HUES64 (cell line): ENCODE measurements at regions not wholly inside any gene's neighbourhood (a gene's known extent, or its start where the extent isn't known, plus 50 kb on each side); places are given as distances from the start of the nearest gene placed in this dataset.

Experiments
- H3K27ac ChIP-seq: 2 replicates; pipeline ENCODE4 v1.7.0; 2013; ENCODE audit warnings: low read depth, low read length, inconsistent platforms
- H3K27me3 ChIP-seq: 2 replicates; pipeline ENCODE4 v1.6.1; 2013; ENCODE audit warnings: mild to moderate bottlenecking, low read length; ENCODE audit not compliant: insufficient read depth
- H3K36me3 ChIP-seq: 2 replicates; pipeline ENCODE4 v1.6.1; 2013; ENCODE audit warnings: mild to moderate bottlenecking, low read length; ENCODE audit not compliant: insufficient read depth
- H3K4me1 ChIP-seq: 2 replicates; pipeline ENCODE4 v1.6.1; 2013; ENCODE audit warnings: mild to moderate bottlenecking, low read length, moderate library complexity; ENCODE audit not compliant: insufficient read depth
- H3K4me3 ChIP-seq: 2 replicates; pipeline ENCODE4 v1.5.1; 2013; ENCODE audit warnings: mild to moderate bottlenecking, low read length, moderate library complexity
- H3K9ac ChIP-seq: 2 replicates; pipeline ENCODE4 v1.6.1; 2013; ENCODE audit warnings: mild to moderate bottlenecking, low read depth, low read length
- H3K9me3 ChIP-seq: 2 replicates; pipeline ENCODE4 v1.6.1; 2013; ENCODE audit warnings: low read depth, low read length; ENCODE audit not compliant: insufficient read depth
- WGBS: fragments of 150-250, 120-280 bp; methylation state at CpG from one replicate; pipeline ENCODE4 v1.1.7; 2013; ENCODE audit warnings: missing lambda C conversion rate; 5-methylcytosine and 5-hydroxymethylcytosine counted together

GRCh38 chr3:67798412-67798811 lies 144.0 kb upstream of the SUCLG2 start:
- Histone ChIP-seq H3K27me3 (no peaks in the 10 kb centered on the region), H3K4me1 (no peaks in the 10 kb centered on the region), H3K9ac (no peak overlapping the region), H3K36me3 (no peaks in the 10 kb centered on the region), H3K4me3 (no peak overlapping the region), H3K9me3 (no peaks in the 10 kb centered on the region), H3K27ac (no peak overlapping the region)
- 83% methylated on average over 1 of the region's 1 CpG for WGBS

GRCh38 chr3:67791620-67792019 lies 137.2 kb upstream of the SUCLG2 start:
- Histone ChIP-seq H3K27ac (no peak overlapping the region), H3K9me3 (peaks cover 2% of the 10 kb centered on the region; the same call in 1 of the 2 replicates), H3K9ac (no peak overlapping the region), H3K4me3 (no peak overlapping the region), H3K4me1 (no peaks in the 10 kb centered on the region), H3K36me3 (no peaks in the 10 kb centered on the region), H3K27me3 (no peaks in the 10 kb centered on the region)
- 99% methylated on average over 5 of the region's 5 CpGs for WGBS

DNA sequence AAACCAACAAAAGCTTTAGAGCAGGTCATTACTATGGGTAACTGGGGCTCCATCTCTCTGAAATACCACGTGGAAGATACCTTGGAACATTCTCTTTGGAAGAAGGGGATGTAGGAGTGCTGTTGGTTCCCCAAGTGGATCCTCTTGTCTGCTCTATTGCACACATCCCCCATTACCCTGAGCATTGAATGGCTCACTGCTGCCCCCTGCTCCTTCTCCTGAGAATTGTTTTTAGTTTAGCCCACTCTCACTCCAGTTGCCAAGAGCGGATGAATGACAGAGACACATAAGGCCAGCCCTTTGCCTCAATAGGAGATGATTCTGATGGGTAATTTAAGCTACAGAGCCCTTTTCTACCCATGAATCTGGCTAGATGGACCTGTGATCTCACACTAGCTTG lies 135.6 kb upstream of the SUCLG2 start:
- H3K9me3 ChIP-seq: peaks cover 2% of the 10 kb centered on the region; the same call in 1 of the 2 replicates
- no peaks in the 10 kb centered on the region for H3K36me3 ChIP-seq
- H3K4me1 ChIP-seq: no peaks in the 10 kb centered on the region
- H3K27me3 ChIP-seq: no peaks in the 10 kb centered on the region
- WGBS: 40% methylated on average over 2 of the region's 2 CpGs
- no peak overlapping the region for H3K4me3 ChIP-seq
- H3K9ac ChIP-seq: no peak overlapping the region
- H3K27ac ChIP-seq: no peak overlapping the region

- Histone ChIP-seq H3K9me3 (peaks cover 9% of the 10 kb centered on the region; the same call in 1 of the 2 replicates), H3K4me3 (no peak overlapping the region), H3K27ac (no peak overlapping the region), H3K36me3 (no peaks in the 10 kb centered on the region), H3K27me3 (no peaks in the 10 kb centered on the region), H3K9ac (no peak overlapping the region), H3K4me1 (no peaks in the 10 kb centered on the region)
- WGBS: 81% methylated on average over 6 of the region's 6 CpGs
Observed at GRCh38 chr3:67788396-67788795, 134.0 kb upstream of the SUCLG2 start.

DNA sequence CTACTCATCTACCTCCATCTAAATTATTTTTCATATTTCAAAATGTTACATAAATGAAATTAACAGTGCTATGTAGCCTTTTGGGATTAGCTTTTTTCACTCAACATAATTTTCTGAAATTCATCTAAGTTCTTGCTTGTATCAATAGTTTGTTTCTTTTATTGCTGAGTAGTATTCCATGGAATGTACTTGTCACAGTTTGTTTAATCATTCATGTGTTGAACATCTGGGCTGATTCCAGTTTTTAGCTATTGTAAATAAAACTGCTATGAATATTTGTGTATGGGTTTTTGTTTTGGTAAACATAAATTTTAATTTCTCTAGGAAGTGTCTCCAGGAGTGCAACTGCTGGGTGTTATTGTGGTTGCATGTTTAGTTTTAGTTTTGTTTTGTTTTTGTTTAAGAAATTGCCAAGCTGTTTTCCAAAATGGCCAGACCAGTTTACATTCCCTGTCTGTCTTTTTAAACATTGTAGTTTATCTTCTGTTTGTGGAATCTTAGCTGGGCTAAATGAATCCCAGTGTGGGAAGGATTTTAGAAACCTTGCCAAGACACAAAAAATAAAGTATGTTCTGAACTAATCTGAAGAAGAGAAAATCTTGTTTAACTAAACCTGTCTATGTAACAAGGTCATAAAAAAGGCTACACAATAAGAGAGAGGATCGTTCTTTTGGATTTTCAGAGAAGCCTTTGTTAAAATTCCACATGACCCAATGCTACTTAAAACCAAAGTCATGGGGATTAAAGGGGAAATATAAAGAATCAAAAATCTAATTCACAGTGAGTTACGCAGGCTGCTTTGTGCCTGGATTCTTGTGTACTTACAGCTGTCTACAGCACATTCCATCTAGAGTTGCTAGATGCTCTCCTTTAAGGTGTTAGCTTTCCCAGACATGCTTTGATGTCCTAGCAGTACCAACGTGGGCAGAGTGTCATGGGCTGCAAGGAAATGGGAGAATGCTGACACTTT lies 129.2 kb upstream of the SUCLG2 start:
- no peak overlapping the region for H3K9ac ChIP-seq
- no peak overlapping the region for H3K4me3 ChIP-seq
- no peak overlapping the region for H3K27ac ChIP-seq
- 50% methylated on average over 2 of the region's 3 CpGs for WGBS
- H3K9me3 ChIP-seq: peaks cover 9% of the 10 kb centered on the region; the same call in 1 of the 2 replicates
- no peaks in the 10 kb centered on the region for H3K27me3 ChIP-seq
- no peaks in the 10 kb centered on the region for H3K4me1 ChIP-seq
- H3K36me3 ChIP-seq: no peaks in the 10 kb centered on the region

GRCh38 chr3:67781871-67782270 lies 127.5 kb upstream of the SUCLG2 start:
- H3K36me3 ChIP-seq: no peaks in the 10 kb centered on the region
- no peak overlapping the region for H3K4me3 ChIP-seq
- H3K9me3 ChIP-seq: peaks cover 9% of the 10 kb centered on the region; the same call in 1 of the 2 replicates
- no peaks in the 10 kb centered on the region for H3K4me1 ChIP-seq
- 94% methylated on average over 7 of the region's 7 CpGs for WGBS
- H3K27me3 ChIP-seq: no peaks in the 10 kb centered on the region
- no peak overlapping the region for H3K9ac ChIP-seq
- H3K27ac ChIP-seq: no peak overlapping the region

DNA sequence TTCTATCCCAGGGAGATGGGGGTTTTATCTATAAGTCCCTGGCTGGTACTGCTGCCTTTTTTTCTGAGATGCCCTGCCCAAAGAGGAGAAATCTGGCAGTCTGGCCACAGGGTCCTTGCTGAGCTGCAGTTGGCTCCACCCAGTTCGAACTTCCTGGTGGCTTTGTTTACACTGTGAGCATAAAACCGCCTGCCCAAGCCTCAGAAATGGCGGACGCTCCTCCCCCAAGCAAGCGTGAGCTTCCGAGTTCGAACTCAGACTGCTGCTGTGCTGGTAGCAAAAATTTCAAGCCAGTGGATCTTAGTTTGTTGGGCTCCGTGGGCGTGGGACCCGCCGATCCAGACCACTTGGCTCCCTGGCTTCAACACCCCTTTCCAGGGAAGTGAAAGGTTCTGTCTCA lies 126.8 kb upstream of the SUCLG2 start:
- no peak overlapping the region for H3K9ac ChIP-seq
- no peaks in the 10 kb centered on the region for H3K27me3 ChIP-seq
- H3K4me1 ChIP-seq: no peaks in the 10 kb centered on the region
- no peaks in the 10 kb centered on the region for H3K36me3 ChIP-seq
- H3K4me3 ChIP-seq: no peak overlapping the region
- 0 out of 2 replicates have a peak, but pooled peaks cover 7% of the 10 kb centered on the region for H3K9me3 ChIP-seq
- WGBS: 93% methylated on average over 11 of the region's 11 CpGs
- no peak overlapping the region for H3K27ac ChIP-seq

DNA sequence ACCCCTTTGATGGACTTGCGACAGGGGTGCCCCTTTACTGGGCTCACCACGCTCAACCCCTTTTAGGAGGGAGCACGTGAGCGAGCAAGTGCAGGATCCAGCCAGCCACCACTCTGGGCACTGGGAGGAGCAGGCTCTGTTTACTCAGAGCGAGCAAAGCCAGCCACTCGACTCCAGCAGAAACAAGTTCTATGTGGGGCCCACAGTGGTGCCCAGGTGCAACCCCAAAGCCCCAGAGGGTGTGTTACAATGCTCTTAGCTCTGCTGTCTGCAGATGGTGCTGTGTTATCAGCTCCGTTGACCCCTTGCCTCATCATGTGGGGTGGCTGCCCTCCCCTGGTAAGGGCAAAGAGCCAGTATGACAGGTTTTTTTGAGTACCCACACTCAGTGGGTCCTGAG lies 120.3 kb upstream of the SUCLG2 start:
- no peak overlapping the region for H3K9ac ChIP-seq
- no peaks in the 10 kb centered on the region for H3K9me3 ChIP-seq
- H3K4me1 ChIP-seq: peaks cover 9% of the 10 kb centered on the region; the same call in 1 of the 2 replicates
- 92% methylated on average over 7 of the region's 7 CpGs for WGBS
- no peaks in the 10 kb centered on the region for H3K27me3 ChIP-seq
- no peaks in the 10 kb centered on the region for H3K36me3 ChIP-seq
- H3K4me3 ChIP-seq: no peak overlapping the region
- no peak overlapping the region for H3K27ac ChIP-seq

GRCh38 chr3:67765575-67765974 lies 111.2 kb upstream of the SUCLG2 start:
- Histone ChIP-seq H3K36me3 (no peaks in the 10 kb centered on the region), H3K27ac (no peak overlapping the region), H3K4me3 (no peak overlapping the region), H3K9ac (no peak overlapping the region), H3K27me3 (no peaks in the 10 kb centered on the region), H3K9me3 (no peaks in the 10 kb centered on the region), H3K4me1 (peaks cover 19% of the 10 kb centered on the region; the same call in 1 of the 2 replicates)
- WGBS: 82% methylated on average over 1 of the region's 2 CpGs

- no peaks in the 10 kb centered on the region for H3K4me1 ChIP-seq
- no peaks in the 10 kb centered on the region for H3K36me3 ChIP-seq
- H3K27me3 ChIP-seq: no peaks in the 10 kb centered on the region
- H3K27ac ChIP-seq: no peak overlapping the region
- no peaks in the 10 kb centered on the region for H3K9me3 ChIP-seq
- H3K9ac ChIP-seq: no peak overlapping the region
- H3K4me3 ChIP-seq: no peak overlapping the region
- WGBS: 100% methylated on average over 1 of the region's 1 CpG
Observed at GRCh38 chr3:67745296-67745695, 90.9 kb upstream of the SUCLG2 start.

GRCh38 chr3:67744699-67745098 lies 90.3 kb upstream of the SUCLG2 start:
- H3K9me3 ChIP-seq: no peaks in the 10 kb centered on the region
- H3K4me3 ChIP-seq: no peak overlapping the region

More at GRCh38 chr3:67744699-67745098, 90.3 kb upstream of the SUCLG2 start:
- no peaks in the 10 kb centered on the region for H3K4me1 ChIP-seq
- no peak overlapping the region for H3K27ac ChIP-seq
- no peak overlapping the region for H3K9ac ChIP-seq
- no peaks in the 10 kb centered on the region for H3K36me3 ChIP-seq
- no peaks in the 10 kb centered on the region for H3K27me3 ChIP-seq
